KOPT-K1 (cell line): ENCODE measurements at regions not wholly inside any gene's neighbourhood (a gene's known extent, or its start where the extent isn't known, plus 50 kb on each side); places are given as distances from the start of the nearest gene placed in this dataset.

Experiments used
- H3K27ac ChIP-seq: fragments of 200-600 bp; sonication (generic); 2 replicates; pipeline ENCODE4 v1.5.1; 2016; ENCODE audit warnings: antibody characterized with exemption, mild to moderate bottlenecking, low read depth, low read length; ENCODE audit not compliant: poor library complexity, severe bottlenecking
- H3K36me3 ChIP-seq: fragments of 200-600 bp; sonication (generic); 2 replicates; pipeline ENCODE4 v1.5.1; 2017; ENCODE audit warnings: antibody characterized with exemption, mild to moderate bottlenecking, low read length, moderate library complexity; ENCODE audit not compliant: insufficient read depth
- H3K9me3 ChIP-seq: fragments of 200-600 bp; sonication (generic); 2 replicates; pipeline ENCODE4 v1.5.1; 2017; ENCODE audit warnings: antibody characterized with exemption, low read length, mild to moderate bottlenecking; ENCODE audit not compliant: insufficient read depth, poor library complexity, severe bottlenecking

DNA sequence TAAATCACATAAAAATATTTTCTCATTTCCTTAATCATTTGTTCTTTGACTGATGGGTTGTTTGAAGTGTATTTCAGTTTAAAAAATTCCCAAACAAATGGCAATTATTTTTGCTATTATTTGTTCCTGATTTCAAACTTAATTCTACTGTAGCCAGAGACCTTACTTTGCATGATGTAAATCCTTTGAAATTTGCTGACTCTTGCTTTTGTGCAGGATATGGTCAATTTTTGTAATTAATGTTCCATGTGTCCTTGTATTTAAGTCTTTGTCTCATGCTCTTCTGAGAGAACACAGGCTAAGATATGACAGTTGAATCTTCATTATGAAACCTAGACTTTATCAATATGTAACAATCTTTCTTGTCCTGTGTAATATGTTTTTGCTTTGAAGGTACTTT lies 295.0 kb upstream of the CHD6 start:
- Histone ChIP-seq H3K9me3 (no peaks in the 10 kb centered on the region), H3K36me3 (no peaks in the 10 kb centered on the region), H3K27ac (no peak overlapping the region)

- no peaks in the 10 kb centered on the region for H3K36me3 ChIP-seq
- H3K27ac ChIP-seq, result no peak overlapping the region
Measured at GRCh38 chr20:41910558-41910957, 292.4 kb upstream of the CHD6 start.

DNA sequence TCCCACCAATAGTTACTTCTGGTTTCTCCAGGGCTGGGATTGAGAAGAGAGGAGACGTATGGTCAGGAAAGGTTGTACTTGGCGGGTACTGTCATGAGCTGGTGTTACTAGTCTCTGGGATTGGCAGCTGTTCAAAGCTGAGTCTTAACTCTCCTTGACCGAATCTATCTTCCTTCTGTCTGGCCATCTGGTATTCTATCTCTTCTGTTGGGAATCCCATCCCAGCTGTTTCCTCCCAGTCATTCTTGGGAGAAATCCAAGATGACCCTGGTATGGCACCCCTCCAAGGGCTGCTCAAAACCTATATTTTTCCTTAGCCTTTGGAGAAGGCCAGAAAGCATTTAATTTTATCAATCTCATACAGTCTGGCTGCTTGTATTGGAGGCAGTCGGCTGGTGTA lies 287.0 kb upstream of the CHD6 start:
- H3K27ac ChIP-seq, result no peak overlapping the region
- no peaks in the 10 kb centered on the region for H3K9me3 ChIP-seq
- no peaks in the 10 kb centered on the region for H3K36me3 ChIP-seq

More at GRCh38 chr20:41910558-41910957, 292.4 kb upstream of the CHD6 start:
- H3K9me3 ChIP-seq, result no peaks in the 10 kb centered on the region

- Histone ChIP-seq H3K9me3 (no peaks in the 10 kb centered on the region), H3K36me3 (no peaks in the 10 kb centered on the region), H3K27ac (no peak overlapping the region)
Measured at GRCh38 chr20:41903586-41903985, 285.4 kb upstream of the CHD6 start.

DNA sequence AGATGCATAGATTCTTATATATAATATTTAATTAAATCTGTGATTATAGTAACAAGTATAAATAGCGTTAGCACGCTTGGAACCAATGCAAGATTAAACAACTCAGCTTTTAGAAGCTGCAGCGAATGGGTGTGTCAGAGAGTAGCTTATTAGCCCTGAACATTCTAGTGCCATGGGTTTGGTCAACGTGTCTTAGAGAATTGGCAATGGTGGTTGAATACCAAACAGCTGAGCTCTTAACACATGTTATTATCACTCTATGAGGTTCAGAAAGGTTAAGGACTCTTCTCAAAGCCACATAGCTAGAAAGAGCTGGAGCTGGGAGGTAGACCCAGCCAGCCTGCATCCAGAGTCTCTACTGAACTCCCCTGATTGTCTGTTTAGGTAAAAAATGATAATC lies 284.2 kb upstream of the CHD6 start:
- H3K27ac ChIP-seq, result no peak overlapping the region
- no peaks in the 10 kb centered on the region for H3K9me3 ChIP-seq
- no peaks in the 10 kb centered on the region for H3K36me3 ChIP-seq

GRCh38 chr20:41900201-41900691 lies 282.1 kb upstream of the CHD6 start:
- Histone ChIP-seq H3K9me3 (no peaks in the 10 kb centered on the region), H3K27ac (no peak overlapping the region), H3K36me3 (no peaks in the 10 kb centered on the region)

DNA sequence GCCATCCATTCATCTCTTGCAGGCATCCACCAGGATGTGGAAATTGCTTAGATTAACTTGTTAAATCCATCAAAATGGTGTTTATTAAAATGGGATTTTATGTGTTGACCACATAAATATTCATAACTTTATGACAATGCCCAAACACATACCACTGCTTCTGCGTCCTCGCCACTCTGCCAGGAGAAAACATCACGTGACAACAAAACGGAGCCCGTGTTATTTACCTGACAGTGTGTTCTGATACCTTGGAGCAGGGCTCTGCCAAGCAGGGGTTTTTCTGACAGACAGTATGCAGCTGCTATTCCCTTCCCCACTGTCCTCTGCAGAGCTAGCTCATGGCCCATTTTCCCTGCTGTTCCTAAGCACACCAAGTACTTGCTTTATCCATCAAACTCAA lies 279.5 kb upstream of the CHD6 start:
- no peak overlapping the region for H3K27ac ChIP-seq
- no peaks in the 10 kb centered on the region for H3K9me3 ChIP-seq
- no peaks in the 10 kb centered on the region for H3K36me3 ChIP-seq

DNA sequence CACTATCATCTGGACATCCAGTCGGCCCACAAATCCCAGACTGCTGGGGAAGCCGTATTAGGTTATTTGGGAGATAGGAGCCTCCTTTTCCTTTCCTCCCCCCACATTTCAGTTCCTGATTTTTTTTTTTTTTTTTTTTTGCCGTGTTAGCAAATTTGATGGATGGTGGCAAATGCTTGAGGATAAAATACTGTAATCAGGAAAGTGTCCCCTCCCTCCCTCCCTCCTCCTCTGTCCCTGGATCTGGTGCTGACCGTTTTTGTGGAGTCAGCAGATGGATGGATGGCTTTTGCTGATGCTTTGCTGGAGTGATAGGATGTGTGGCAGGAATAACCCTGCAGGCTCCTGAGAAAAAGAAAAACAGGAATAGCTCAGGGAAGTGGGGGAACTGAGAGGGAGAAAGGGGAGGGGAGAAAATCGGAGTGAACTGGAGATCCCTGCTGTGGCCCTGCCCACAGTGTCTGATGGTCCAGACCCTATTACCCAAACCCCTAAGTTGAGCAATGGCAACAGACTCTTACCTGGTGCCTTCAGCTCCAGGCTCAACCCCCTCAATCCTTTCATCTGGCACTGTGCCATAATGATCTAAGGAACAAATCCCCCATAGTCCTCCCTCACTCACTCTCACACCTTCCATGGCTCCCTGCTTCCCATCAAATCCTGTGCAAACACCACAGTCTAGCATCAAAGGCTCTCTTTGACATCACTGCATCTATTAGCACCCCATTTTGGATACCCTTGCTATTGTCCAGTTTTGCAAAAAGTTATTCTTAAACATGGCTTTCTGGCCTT lies 277.3 kb upstream of the CHD6 start:
- no peaks in the 10 kb centered on the region for H3K9me3 ChIP-seq
- H3K36me3 ChIP-seq, result no peaks in the 10 kb centered on the region
- no peak overlapping the region for H3K27ac ChIP-seq

- H3K36me3 ChIP-seq, result no peaks in the 10 kb centered on the region
- H3K9me3 ChIP-seq, result no peaks in the 10 kb centered on the region
- no peak overlapping the region for H3K27ac ChIP-seq
Measured at GRCh38 chr20:41894255-41894963, 276.2 kb upstream of the CHD6 start.

GRCh38 chr20:41892031-41892430 lies 273.9 kb upstream of the CHD6 start:
- H3K36me3 ChIP-seq, result no peaks in the 10 kb centered on the region
- H3K27ac ChIP-seq, result no peak overlapping the region
- no peaks in the 10 kb centered on the region for H3K9me3 ChIP-seq

GRCh38 chr20:41889844-41890224 lies 271.7 kb upstream of the CHD6 start:
- H3K9me3 ChIP-seq, result no peaks in the 10 kb centered on the region
- no peaks in the 10 kb centered on the region for H3K36me3 ChIP-seq

DNA sequence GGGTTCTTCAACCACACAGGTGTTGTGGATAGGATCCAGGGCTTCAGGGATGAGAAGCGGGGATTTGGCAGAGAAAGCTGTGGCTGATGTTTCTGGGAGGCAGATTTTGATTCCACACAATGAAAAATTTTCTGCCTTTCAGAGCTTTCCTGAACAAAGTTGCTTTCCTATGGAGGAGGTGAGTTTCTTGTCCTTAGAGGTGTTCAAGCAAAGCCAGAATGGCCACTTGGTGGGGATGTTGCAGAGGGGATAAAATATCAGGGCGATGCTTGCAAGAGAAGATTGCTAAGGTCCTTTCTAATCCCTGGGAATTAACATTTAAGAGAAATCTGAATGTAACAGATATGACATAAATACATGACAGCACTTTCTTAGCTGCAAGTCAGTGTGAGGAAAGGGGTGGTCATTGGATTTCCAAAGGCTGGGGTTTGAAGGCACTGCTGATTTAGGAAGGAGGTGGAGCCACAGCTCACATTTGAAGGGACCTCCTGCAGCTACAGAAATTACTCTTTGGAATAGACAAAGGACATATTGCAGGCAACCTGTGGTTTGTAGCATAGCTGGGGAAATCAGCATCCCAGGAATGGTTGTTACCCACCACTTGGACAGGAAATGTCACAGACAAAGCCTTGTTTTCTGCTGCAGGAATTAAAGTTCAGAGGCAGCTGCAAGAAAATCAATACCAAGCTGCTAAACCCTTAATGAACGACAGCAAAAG lies 271.1 kb upstream of the CHD6 start:
- Histone ChIP-seq H3K36me3 (no peaks in the 10 kb centered on the region), H3K27ac (no peak overlapping the region), H3K9me3 (no peaks in the 10 kb centered on the region)

More at GRCh38 chr20:41889844-41890224, 271.7 kb upstream of the CHD6 start:
- no peak overlapping the region for H3K27ac ChIP-seq

DNA sequence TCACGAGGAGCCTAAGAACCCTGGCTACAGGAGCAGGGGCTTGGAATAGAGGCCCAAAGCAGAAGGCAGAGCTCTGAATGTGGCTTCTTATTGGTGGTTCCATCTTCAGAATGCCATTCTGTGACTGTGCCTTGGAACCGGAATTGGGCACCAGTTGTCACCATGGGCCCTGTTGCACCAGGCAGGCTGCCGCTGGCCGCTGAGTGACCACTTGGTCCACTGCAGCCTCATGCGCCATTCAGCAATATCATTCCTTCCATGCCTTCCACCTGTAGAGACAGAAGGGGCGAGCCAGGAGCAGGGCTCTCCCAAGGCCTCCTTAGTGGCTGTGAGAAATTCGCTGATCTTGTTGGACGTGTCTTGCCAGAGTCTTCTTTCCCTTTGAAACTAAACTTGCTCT lies 270.3 kb upstream of the CHD6 start:
- no peaks in the 10 kb centered on the region for H3K9me3 ChIP-seq
- H3K36me3 ChIP-seq, result no peaks in the 10 kb centered on the region
- H3K27ac ChIP-seq, result no peak overlapping the region

GRCh38 chr20:41887500-41887899 lies 269.3 kb upstream of the CHD6 start:
- no peaks in the 10 kb centered on the region for H3K9me3 ChIP-seq
- H3K36me3 ChIP-seq, result no peaks in the 10 kb centered on the region
- no peak overlapping the region for H3K27ac ChIP-seq

DNA sequence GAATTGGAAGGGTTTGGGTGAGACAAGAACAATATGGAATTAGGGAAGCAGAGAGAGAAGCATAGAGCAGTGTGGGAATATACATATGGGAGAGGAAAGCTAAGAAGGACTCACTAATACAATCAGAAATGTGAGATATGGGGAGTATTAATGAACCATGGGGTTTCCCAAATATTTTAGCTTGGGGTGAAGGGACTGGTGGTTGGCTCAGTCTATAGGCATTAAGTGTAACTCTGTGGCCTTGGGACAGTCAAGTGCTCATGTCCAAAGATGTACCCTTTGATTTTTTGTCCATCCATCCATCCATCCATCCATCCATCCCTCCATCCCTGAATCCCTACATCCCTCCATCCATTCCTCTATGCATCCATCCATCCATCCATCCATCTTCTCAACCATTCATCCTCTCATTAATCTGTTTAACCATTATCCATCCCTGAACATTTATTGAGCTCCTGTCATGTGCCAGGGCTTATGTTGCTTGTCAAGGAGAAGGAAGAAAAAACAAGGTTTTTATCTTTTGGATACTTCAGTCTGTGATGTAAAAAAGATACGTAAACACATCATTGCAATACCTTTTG lies 263.4 kb upstream of the CHD6 start:
- Histone ChIP-seq H3K9me3 (no peaks in the 10 kb centered on the region), H3K36me3 (no peaks in the 10 kb centered on the region)

More for the DNA sequence above, 263.4 kb upstream of the CHD6 start:
- no peak overlapping the region for H3K27ac ChIP-seq
